Astrocyte of the cerebellum (primary cell): ENCODE measurements at regions not wholly inside any gene's neighbourhood (a gene's known extent, or its start where the extent isn't known, plus 50 kb on each side); places are given as distances from the start of the nearest gene placed in this dataset.
A peak's percentile ranks its signal among the peaks of the same experiment; 100 is the strongest.
"Not testable (repeated sequence)": the region's sequence is repeated elsewhere in the genome, so short reads cannot be mapped to it uniquely, and the experiment has no call there.

Experiments used
- DNase-seq: peaks from one replicate; pipeline ENCODE4 v3.0.0-alpha.2; 2011; ENCODE audit warnings: low read depth
- H3K4me3 ChIP-seq: 2 replicates; pipeline ENCODE4 v1.5.1; 2011; ENCODE audit warnings: mild to moderate bottlenecking, low read depth, low read length, moderate library complexity
- CTCF ChIP-seq: IDR thresholded peaks from 2 replicates; pipeline ENCODE4 v1.5.1; 2012; ENCODE audit warnings: low read length, low read depth, moderate library complexity, mild to moderate bottlenecking; ENCODE audit errors: missing control alignments
- in situ Hi-C: cut with HindIII; loops from 2 replicates; pipeline ENCODE4 v1.10.0; 2017; ENCODE audit warnings: low sequenced_read_pairs

GRCh38 chr2:180542511-180542910 lies 437.9 kb upstream of the UBE2E3 start:
- DNase-seq: no peak
- no peak overlapping the region for H3K4me3 ChIP-seq
- TF ChIP-seq CTCF: no peak
- in situ Hi-C loops: no loop called here

- DNase-seq: no peak
- no peak overlapping the region for H3K4me3 ChIP-seq
- in situ Hi-C loops: no loop called here
- no peak for TF ChIP-seq CTCF
Observed at GRCh38 chr2:180540761-180541160, 439.6 kb upstream of the UBE2E3 start.

- no peak overlapping the region for H3K4me3 ChIP-seq
- in situ Hi-C loops: no loop called here
- DNase-seq: no peak
- TF ChIP-seq CTCF: no peak
Observed at GRCh38 chr2:180539541-180539940, 440.9 kb upstream of the UBE2E3 start.

- in situ Hi-C loops: no loop called here
- no peak for DNase-seq
- no peak for TF ChIP-seq CTCF
- H3K4me3 ChIP-seq: no peak overlapping the region
Observed at GRCh38 chr2:180535289-180535688, 445.1 kb upstream of the UBE2E3 start.

- H3K4me3 ChIP-seq, in situ Hi-C loops, DNase-seq: not testable (repeated sequence)
Observed at GRCh38 chr2:180531787-180532186, 448.6 kb upstream of the UBE2E3 start.

- DNase-seq: no peak
- in situ Hi-C loops: no loop called here
- no peak overlapping the region for H3K4me3 ChIP-seq
- no peak for TF ChIP-seq CTCF
Observed at GRCh38 chr2:180524499-180524898, 455.9 kb upstream of the UBE2E3 start.

GRCh38 chr2:180523621-180524340 lies 456.6 kb upstream of the UBE2E3 start:
- TF ChIP-seq CTCF: no peak
- peak; percentile 48 for DNase-seq
- in situ Hi-C loops: no loop called here
- no peak overlapping the region for H3K4me3 ChIP-seq
